ENCODE measurements at regions not wholly inside any gene's neighbourhood (a gene's known extent, or its start where the extent isn't known, plus 50 kb on each side); places are given as distances from the start of the nearest gene placed in this dataset.

DNA sequence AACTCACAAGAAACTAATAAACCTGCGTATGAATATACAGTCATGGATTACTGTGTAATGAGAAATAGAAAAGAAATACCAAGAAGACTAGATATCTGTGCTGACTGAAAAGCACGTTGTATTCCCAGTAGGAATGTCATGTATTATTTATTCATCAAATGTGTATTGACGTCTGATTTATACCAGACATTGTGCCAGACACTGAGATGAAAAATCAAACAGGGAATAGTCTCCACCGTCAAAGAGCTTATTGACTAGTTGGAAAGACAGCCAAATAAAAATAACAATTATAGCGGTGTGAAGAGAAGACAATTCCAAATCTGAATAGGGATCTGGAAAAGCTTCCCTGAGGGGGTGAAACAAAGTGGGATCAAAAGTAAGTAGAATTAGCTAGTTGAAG lies 687.6 kb downstream of the C4orf33 start:
- H3K4me1 ChIP-seq (ENCODE audit: insufficient read depth): no peaks in the 10 kb centered on the region
- 26 to 30% methylated on average over 5 of the region's 5 CpGs for WGBS, 2 experiments (ENCODE audit: low coverage in 1 of 2, low lambda C conversion rate in 2 of 2, missing lambda C conversion rate in 2 of 2)
- H3K4me3 ChIP-seq: no peak overlapping the region
- no peak overlapping the region for H3K27ac ChIP-seq
- H3K79me2 ChIP-seq (ENCODE audit: insufficient read depth): no peaks in the 10 kb centered on the region
- H3K9me2 ChIP-seq (ENCODE audit: insufficient read depth): no peaks in the 10 kb centered on the region
- H3K36me3 ChIP-seq (ENCODE audit: low read depth): no peaks in the 10 kb centered on the region
- H3K4me2 ChIP-seq (ENCODE audit: unreplicated experiment): no peak overlapping the region
- in situ Hi-C loops (cut with MboI): no loop called here
- TF ChIP-seq EZH2 (IDR thresholded peaks at IDR 0.05; ENCODE audit: insufficient read depth, poor library complexity, severe bottlenecking) (no peak), EZH2phosphoT487 (IDR thresholded peaks at IDR 0.05; ENCODE audit: insufficient read depth, low read depth) (no peak)
- H3F3A ChIP-seq (ENCODE audit: insufficient read depth): no peaks in the 10 kb centered on the region
- no peak overlapping the region for H3K9ac ChIP-seq
- H2AFZ ChIP-seq: no peak overlapping the region
- no peaks in the 10 kb centered on the region for H3K27me3 ChIP-seq (replicated peaks; ENCODE audit: insufficient read depth)
- DNase-seq: no peak
- H3K9me3 ChIP-seq (ENCODE audit: low read depth): no peaks in the 10 kb centered on the region
- no peaks in the 10 kb centered on the region for H4K20me1 ChIP-seq (ENCODE audit: insufficient read depth)

DNA sequence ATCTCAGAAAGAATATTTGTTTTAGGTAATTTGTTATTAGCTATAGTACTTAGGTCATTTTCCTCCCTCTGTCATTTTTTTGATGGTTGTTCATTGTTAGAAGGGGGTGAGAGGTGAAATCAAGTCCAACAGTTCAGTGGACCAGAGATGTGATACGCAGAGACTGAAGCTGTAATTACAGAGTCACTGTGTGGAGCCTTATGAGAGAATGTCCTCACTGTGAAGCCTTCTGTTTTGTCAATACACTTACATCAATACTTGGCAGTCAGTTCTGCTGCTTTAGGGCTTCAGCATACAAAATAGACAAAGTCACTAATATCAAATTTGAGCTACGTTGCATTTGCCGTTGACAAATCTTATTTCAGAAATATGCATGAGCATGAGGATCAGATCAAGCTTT lies 692.5 kb downstream of the C4orf33 start:
- H3F3A ChIP-seq (ENCODE audit: insufficient read depth): no peaks in the 10 kb centered on the region
- H2AFZ ChIP-seq: no peak overlapping the region
- no peak for TF ChIP-seq EZH2phosphoT487 (IDR thresholded peaks at IDR 0.05; ENCODE audit: insufficient read depth, low read depth)
- TF ChIP-seq EZH2 (IDR thresholded peaks at IDR 0.05; ENCODE audit: insufficient read depth, poor library complexity, severe bottlenecking): no peak

DNA sequence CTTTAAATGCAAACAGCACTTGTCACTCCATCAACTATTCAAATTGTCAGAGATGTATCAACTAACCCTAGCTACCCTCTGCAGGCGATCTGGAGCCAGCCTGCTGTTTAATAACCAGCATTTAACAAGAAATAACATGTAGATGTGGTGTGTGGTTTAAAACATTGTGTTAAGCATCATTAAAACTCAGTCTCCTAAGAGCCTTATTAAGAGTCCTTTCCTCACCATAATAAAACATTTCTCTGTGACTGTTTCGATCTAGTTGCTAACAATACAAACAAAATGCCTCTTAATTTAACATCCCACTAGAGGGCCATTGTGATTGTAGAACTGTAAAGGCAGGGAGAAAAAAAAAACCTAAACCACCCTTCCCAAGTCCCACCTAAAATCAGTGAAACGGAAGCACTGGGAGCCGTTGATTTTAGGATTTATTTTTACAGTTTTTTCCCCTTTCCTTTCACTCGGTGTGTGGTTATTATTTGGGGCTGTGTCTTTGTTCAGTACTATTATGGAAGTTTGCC lies 708.6 kb downstream of the C4orf33 start:
- no peaks in the 10 kb centered on the region for H3K79me2 ChIP-seq (ENCODE audit: insufficient read depth)
- H3K4me3 ChIP-seq: no peak overlapping the region
- DNase-seq: no peak
- H3K4me2 ChIP-seq (ENCODE audit: unreplicated experiment): no peak overlapping the region
- no peak overlapping the region for H2AFZ ChIP-seq
- H3K9ac ChIP-seq: no peak overlapping the region
- no peaks in the 10 kb centered on the region for H3K27me3 ChIP-seq (replicated peaks; ENCODE audit: insufficient read depth)
- no peaks in the 10 kb centered on the region for H3K9me3 ChIP-seq (ENCODE audit: low read depth)
- 16 to 19% methylated on average over 5 of the region's 5 CpGs for WGBS, 2 experiments (ENCODE audit: low coverage in 1 of 2, low lambda C conversion rate in 2 of 2, missing lambda C conversion rate in 2 of 2)
- in situ Hi-C loops (cut with MboI): no loop called here
- no peak for TF ChIP-seq EZH2 (IDR thresholded peaks at IDR 0.05; ENCODE audit: insufficient read depth, poor library complexity, severe bottlenecking)
- no peak for TF ChIP-seq EZH2phosphoT487 (IDR thresholded peaks at IDR 0.05; ENCODE audit: insufficient read depth, low read depth)
- H3K9me2 ChIP-seq (ENCODE audit: insufficient read depth): no peaks in the 10 kb centered on the region
- H3F3A ChIP-seq (ENCODE audit: insufficient read depth): no peaks in the 10 kb centered on the region
- H3K27ac ChIP-seq: no peak overlapping the region
- no peaks in the 10 kb centered on the region for H3K36me3 ChIP-seq (ENCODE audit: low read depth)
- no peaks in the 10 kb centered on the region for H4K20me1 ChIP-seq (ENCODE audit: insufficient read depth)
- no peaks in the 10 kb centered on the region for H3K4me1 ChIP-seq (ENCODE audit: insufficient read depth)

More for the DNA sequence above, 692.5 kb downstream of the C4orf33 start:
- no peak for DNase-seq
- Histone ChIP-seq H3K9me2 (ENCODE audit: insufficient read depth) (no peaks in the 10 kb centered on the region), H3K4me3 (no peak overlapping the region), H3K9me3 (ENCODE audit: low read depth) (peaks cover 4% of the 10 kb centered on the region), H3K9ac (no peak overlapping the region), H3K4me2 (ENCODE audit: unreplicated experiment) (no peak overlapping the region), H4K20me1 (ENCODE audit: insufficient read depth) (no peaks in the 10 kb centered on the region), H3K27ac (no peak overlapping the region), H3K79me2 (ENCODE audit: insufficient read depth) (no peaks in the 10 kb centered on the region), H3K4me1 (ENCODE audit: insufficient read depth) (no peaks in the 10 kb centered on the region), H3K27me3 (replicated peaks; ENCODE audit: insufficient read depth) (no peaks in the 10 kb centered on the region), H3K36me3 (ENCODE audit: low read depth) (no peaks in the 10 kb centered on the region)
- in situ Hi-C loops (cut with MboI): no loop called here
- WGBS, 2 experiments (ENCODE audit: low coverage in 1 of 2, low lambda C conversion rate in 2 of 2, missing lambda C conversion rate in 2 of 2): 48 to 65% methylated on average over 3 of the region's 3 CpGs

DNA sequence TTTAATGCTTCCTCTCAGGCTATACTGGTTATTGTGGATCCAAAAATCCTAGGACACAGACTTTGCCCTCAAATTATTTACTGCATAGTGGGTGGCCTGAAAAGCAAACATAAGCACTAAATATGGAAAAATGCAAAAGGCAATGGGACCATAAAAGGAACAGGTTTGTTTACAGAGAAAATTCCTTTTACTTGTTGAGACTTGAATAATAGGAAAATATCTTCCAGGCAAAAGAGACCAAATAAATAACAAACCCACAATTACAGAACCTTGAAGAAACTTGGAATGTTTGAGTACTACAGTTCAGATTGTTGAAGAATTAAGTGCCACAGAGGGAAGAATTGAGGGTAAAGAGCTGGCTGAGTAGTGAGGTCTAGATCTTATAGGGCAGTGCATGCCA lies 711.0 kb downstream of the C4orf33 start:
- H3K4me2 ChIP-seq (ENCODE audit: unreplicated experiment): no peak overlapping the region
- no peak overlapping the region for H3K27ac ChIP-seq
- no peaks in the 10 kb centered on the region for H3K4me1 ChIP-seq (ENCODE audit: insufficient read depth)
- in situ Hi-C loops (cut with MboI): no loop called here
- no peaks in the 10 kb centered on the region for H3K36me3 ChIP-seq (ENCODE audit: low read depth)
- TF ChIP-seq EZH2 (IDR thresholded peaks at IDR 0.05; ENCODE audit: insufficient read depth, poor library complexity, severe bottlenecking): no peak
- no peak for TF ChIP-seq EZH2phosphoT487 (IDR thresholded peaks at IDR 0.05; ENCODE audit: insufficient read depth, low read depth)
- no peaks in the 10 kb centered on the region for H3F3A ChIP-seq (ENCODE audit: insufficient read depth)
- no peaks in the 10 kb centered on the region for H3K27me3 ChIP-seq (replicated peaks; ENCODE audit: insufficient read depth)
- H3K9me2 ChIP-seq (ENCODE audit: insufficient read depth): no peaks in the 10 kb centered on the region
- no peak overlapping the region for H3K9ac ChIP-seq
- no peak overlapping the region for H2AFZ ChIP-seq
- H3K9me3 ChIP-seq (ENCODE audit: low read depth): no peaks in the 10 kb centered on the region
- H3K79me2 ChIP-seq (ENCODE audit: insufficient read depth): no peaks in the 10 kb centered on the region
- no peak for DNase-seq
- H3K4me3 ChIP-seq: no peak overlapping the region
- no peaks in the 10 kb centered on the region for H4K20me1 ChIP-seq (ENCODE audit: insufficient read depth)

DNA sequence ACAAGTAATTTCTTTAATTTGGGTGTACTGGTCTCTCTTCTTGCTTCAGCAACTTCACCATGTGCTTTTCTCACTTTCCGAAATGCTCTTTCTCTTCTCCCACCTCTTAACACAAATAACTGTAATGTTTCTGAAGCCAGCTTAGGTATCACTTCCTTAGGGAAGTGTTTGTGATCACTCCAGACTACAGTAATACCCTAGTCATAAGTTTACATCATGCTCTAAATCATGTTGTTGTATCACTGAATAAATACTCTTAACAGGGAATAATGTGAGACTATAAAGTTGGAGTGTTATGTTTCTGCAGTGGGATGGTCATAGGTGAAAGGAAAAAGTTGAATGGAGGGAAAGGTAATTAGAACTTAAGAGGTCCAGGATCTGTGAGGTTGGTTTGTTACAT lies 712.3 kb downstream of the C4orf33 start:
- WGBS, 2 experiments (ENCODE audit: low coverage in 1 of 2, low lambda C conversion rate in 2 of 2, missing lambda C conversion rate in 2 of 2): 0 to 6% methylated on average over 1 of the region's 1 CpG
- H3K27me3 ChIP-seq (replicated peaks; ENCODE audit: insufficient read depth): no peaks in the 10 kb centered on the region
- no peak overlapping the region for H3K9ac ChIP-seq

More for the DNA sequence above, 712.3 kb downstream of the C4orf33 start:
- no peaks in the 10 kb centered on the region for H4K20me1 ChIP-seq (ENCODE audit: insufficient read depth)
- H3K9me3 ChIP-seq (ENCODE audit: low read depth): no peaks in the 10 kb centered on the region
- H3K79me2 ChIP-seq (ENCODE audit: insufficient read depth): no peaks in the 10 kb centered on the region
- no peaks in the 10 kb centered on the region for H3F3A ChIP-seq (ENCODE audit: insufficient read depth)
- H3K27ac ChIP-seq: no peak overlapping the region
- no peaks in the 10 kb centered on the region for H3K4me1 ChIP-seq (ENCODE audit: insufficient read depth)
- no peak for DNase-seq
- H3K9me2 ChIP-seq (ENCODE audit: insufficient read depth): no peaks in the 10 kb centered on the region
- H3K4me2 ChIP-seq (ENCODE audit: unreplicated experiment): no peak overlapping the region
- H3K4me3 ChIP-seq: no peak overlapping the region
- in situ Hi-C loops (cut with MboI): no loop called here
- TF ChIP-seq EZH2phosphoT487 (IDR thresholded peaks at IDR 0.05; ENCODE audit: insufficient read depth, low read depth) (no peak), EZH2 (IDR thresholded peaks at IDR 0.05; ENCODE audit: insufficient read depth, poor library complexity, severe bottlenecking) (no peak)
- H2AFZ ChIP-seq: no peak overlapping the region
- H3K36me3 ChIP-seq (ENCODE audit: low read depth): no peaks in the 10 kb centered on the region

Measured in GM23248 (cell line).